ENCODE measurements at regions not wholly inside any gene's neighbourhood (a gene's known extent, or its start where the extent isn't known, plus 50 kb on each side); places are given as distances from the start of the nearest gene placed in this dataset.

- no peak overlapping the region for H3T11ph ChIP-seq (ENCODE audit: low read length)
- no peaks in the 10 kb centered on the region for H3K23me2 ChIP-seq (ENCODE audit: insufficient read length, low read depth, low read length, poor library complexity, severe bottlenecking)
- no peak overlapping the region for H2BK15ac ChIP-seq (ENCODE audit: low read depth, low read length)
- H3K56ac ChIP-seq (ENCODE audit: insufficient read length, low read depth, low read length), result no peak overlapping the region
- DNase-seq, result no peak
- no peak overlapping the region for H2BK12ac ChIP-seq (ENCODE audit: insufficient read length, low read depth, low read length)
- no CpG with 5 or more reads among the region's 4 CpGs for WGBS (ENCODE audit: extremely low coverage, insufficient read length, low lambda C conversion rate)
- no peak overlapping the region for H3K14ac ChIP-seq (ENCODE audit: insufficient read depth, low read length)
- Mint-ChIP-seq H3K4me3 (no peak overlapping the region), H3K27ac (no peak overlapping the region), H3K4me1 (0 out of 4 replicates have a peak, but pooled peaks cover 2 to 4% of the 10 kb centered on the region in 2 experiments), H3K9me3 (no peaks in the 10 kb centered on the region), H3K27me3 (ENCODE audit: low read depth) (no peaks in the 10 kb centered on the region), H3K36me3 (ENCODE audit: insufficient read depth in 1 of 3, low read depth in 3 of 3) (no peaks in the 10 kb centered on the region)
- H3K27ac ChIP-seq (ENCODE audit: insufficient read length, low read depth, low read length), result no peak overlapping the region
- H4K91ac ChIP-seq (ENCODE audit: insufficient read length, low read depth, low read length), result no peak overlapping the region
- H2BK5ac ChIP-seq (ENCODE audit: insufficient read length, low read length), result no peak overlapping the region
- no peak overlapping the region for H3K23ac ChIP-seq (ENCODE audit: insufficient read length, low read depth, low read length)
- H3K79me1 ChIP-seq (ENCODE audit: insufficient read depth, low read depth, low read length, poor library complexity, severe bottlenecking), result no peaks in the 10 kb centered on the region
- no peak overlapping the region for H3K4ac ChIP-seq (ENCODE audit: low read depth, low read length)
- no peak overlapping the region for H2BK120ac ChIP-seq (ENCODE audit: low read depth, low read length, poor library complexity, severe bottlenecking)
- H3K9ac ChIP-seq (ENCODE audit: extremely low read depth, insufficient read length, low read length), result no peak overlapping the region
- no peak overlapping the region for H3K18ac ChIP-seq (ENCODE audit: insufficient read length, low read depth, low read length)
- H4K20me1 ChIP-seq (ENCODE audit: control insufficient read depth, insufficient read depth, insufficient read length), result no peaks in the 10 kb centered on the region
- no peak overlapping the region for H2AK5ac ChIP-seq (ENCODE audit: insufficient read length, low read length)
- H3K9me3 ChIP-seq (ENCODE audit: control insufficient read depth, low read depth, low read length), result no peaks in the 10 kb centered on the region
- H3K27me3 ChIP-seq (ENCODE audit: insufficient read depth, low read length), result no peaks in the 10 kb centered on the region; the same call in 1 of the 2 replicates
- H2AFZ ChIP-seq (ENCODE audit: low read length), result no peak overlapping the region
- no peak overlapping the region for H2BK20ac ChIP-seq (ENCODE audit: low read depth, low read length, poor library complexity, severe bottlenecking)
- H4K5ac ChIP-seq (ENCODE audit: insufficient read length, low read depth, low read length), result no peak overlapping the region
- H4K8ac ChIP-seq (replicated peaks; ENCODE audit: insufficient read length, low read depth, low read length), result no peak overlapping the region
- no peak overlapping the region for H3K4me2 ChIP-seq (ENCODE audit: insufficient read depth, insufficient read length, low read length)
- TF ChIP-seq CTCF (conservative IDR thresholded peaks at IDR 0.05), result no peak
- H3K4me1 ChIP-seq (ENCODE audit: insufficient read depth, low read length), result no peaks in the 10 kb centered on the region
- no peaks in the 10 kb centered on the region for H3K79me2 ChIP-seq (ENCODE audit: insufficient read depth, low read length)
These were observed 163.8 kb upstream of the RFX3 start for GRCh38 chr9:3689555-3689954.

All from H9 (cell line).